Right lobe of liver (tissue), 6 donors: ENCODE measurements at regions not wholly inside any gene's neighbourhood (a gene's known extent, or its start where the extent isn't known, plus 50 kb on each side); places are given as distances from the start of the nearest gene placed in this dataset.

Source experiments
- ATAC-seq, 4 donors: fragments of 200-7000 bp; cut with Tn5 transposase; one replicate each; pipeline ENCODE4 v1.9.1; 2020; ENCODE audit warnings: mild to moderate bottlenecking in 4 of 4, moderate library complexity in 4 of 4
- DNase-seq, 3 donors: peaks; one replicate each; pipeline ENCODE4 v3.0.0-alpha.2; 2020
- H3K27ac ChIP-seq, 3 donors: fragments of 200-600 bp; one replicate each; pipeline ENCODE4 v1.8.0; 2022
- H3K27me3 ChIP-seq, 2 donors: fragments of 200-600 bp; one replicate each; pipeline ENCODE4 v1.8.0; 2022
- H3K36me3 ChIP-seq, 4 donors: fragments of 200-600 bp; sonication (generic) in 1 of 4; one replicate each; pipeline versions ENCODE4 v1.5.1 to v1.8.0; 2017 to 2022; ENCODE audit warnings: control low read depth in 1 of 4
- H3K4me1 ChIP-seq, 4 donors: fragments of 200-600 bp; sonication (generic) in 1 of 4; one replicate each; pipeline versions ENCODE4 v1.5.1 to v1.8.0; 2017 to 2022; ENCODE audit warnings: control low read depth in 1 of 4
- H3K4me3 ChIP-seq, 3 donors: fragments of 200-600 bp; one replicate each; pipeline ENCODE4 v1.8.0; 2022
- H3K9me3 ChIP-seq, 4 donors: fragments of 200-600 bp; sonication (generic) in 1 of 4; one replicate each; pipeline versions ENCODE4 v1.5.1 to v1.8.0; 2017 to 2022; ENCODE audit warnings: control low read depth in 1 of 4
- POLR2A ChIP-seq: fragments of 450-650 bp; IDR thresholded peaks from one replicate; pipeline ENCODE4 v1.6.1; 2017; ENCODE audit warnings: antibody characterized with exemption, mild to moderate bottlenecking
- WGBS: methylation state at CpG from one replicate; pipeline ENCODE4 v1.1.6; 2018; ENCODE audit warnings: low coverage, low lambda C conversion rate; ENCODE audit not compliant: insufficient coverage; ENCODE audit errors: missing lambda C conversion rate; 5-methylcytosine and 5-hydroxymethylcytosine counted together
- intact Hi-C, 2 donors: fragments of 100-400 bp; cut with DNase I; formaldehyde crosslinking; loops; one replicate each; pipeline versions ENCODE4 v1.11.2 to v1.14.1; 2022
- TF ChIP-seq, protein P1 (sequence below), 4 donors: fragments of 200-600 bp in 3 of 4; fragments of 450-650 bp in 1 of 4; IDR thresholded peaks; one replicate each; pipeline versions ENCODE4 v1.5.1 to v1.8.0; 2016 to 2022; ENCODE audit warnings: antibody characterized with exemption in 4 of 4, mild to moderate bottlenecking in 2 of 4
- donor health status: DM: no; HTN: yes; CAD: no.
- donor health status: DM: no; HTN: no; CAD: no.
- donor health status: DM: no; HTN: no; CAD: no.
- donor health status: DM: no; HTN: yes; CAD: no.
- donor health status: DM: no; HTN: yes; CAD: no.

DNA sequence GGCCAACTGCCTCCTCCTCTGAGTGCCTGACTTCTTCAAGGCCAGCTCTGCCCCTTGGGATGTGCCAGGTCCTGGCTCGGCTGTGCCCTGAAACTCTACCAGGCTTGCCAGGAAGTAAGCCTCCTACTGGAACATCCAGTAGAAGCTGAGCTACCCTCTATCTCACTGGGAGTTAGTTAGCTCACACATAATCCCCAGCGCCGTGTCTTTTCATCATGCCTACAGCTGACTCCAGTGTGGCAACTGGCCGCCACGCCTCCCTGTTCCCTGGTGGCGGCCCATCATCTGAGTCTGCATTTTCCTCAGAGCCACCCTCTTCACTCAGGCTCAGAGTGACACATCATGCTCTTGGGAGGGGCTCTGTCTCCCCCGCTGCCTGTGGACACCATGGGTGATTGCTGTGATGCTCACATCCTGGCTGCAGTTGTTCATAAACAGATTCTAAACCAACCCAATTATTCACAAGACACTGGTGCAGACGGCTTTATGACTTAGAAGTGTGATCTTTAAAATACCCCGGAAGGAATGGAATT, 131.9 kb upstream of the IRS2 start:
- WGBS: 87% methylated on average over 6 of the region's 9 CpGs
- Histone ChIP-seq H3K27me3 (no peaks in the 10 kb centered on the region), H3K27ac (no peak overlapping the region), H3K9me3 (no peaks in the 10 kb centered on the region), H3K4me1 (no peaks in the 10 kb centered on the region), H3K4me3 (no peak overlapping the region), H3K36me3 (no peaks in the 10 kb centered on the region)
- DNase-seq (no peak), ATAC-seq (no peak)
- intact Hi-C loops: no loop called here
- TF ChIP-seq, protein P1, sequence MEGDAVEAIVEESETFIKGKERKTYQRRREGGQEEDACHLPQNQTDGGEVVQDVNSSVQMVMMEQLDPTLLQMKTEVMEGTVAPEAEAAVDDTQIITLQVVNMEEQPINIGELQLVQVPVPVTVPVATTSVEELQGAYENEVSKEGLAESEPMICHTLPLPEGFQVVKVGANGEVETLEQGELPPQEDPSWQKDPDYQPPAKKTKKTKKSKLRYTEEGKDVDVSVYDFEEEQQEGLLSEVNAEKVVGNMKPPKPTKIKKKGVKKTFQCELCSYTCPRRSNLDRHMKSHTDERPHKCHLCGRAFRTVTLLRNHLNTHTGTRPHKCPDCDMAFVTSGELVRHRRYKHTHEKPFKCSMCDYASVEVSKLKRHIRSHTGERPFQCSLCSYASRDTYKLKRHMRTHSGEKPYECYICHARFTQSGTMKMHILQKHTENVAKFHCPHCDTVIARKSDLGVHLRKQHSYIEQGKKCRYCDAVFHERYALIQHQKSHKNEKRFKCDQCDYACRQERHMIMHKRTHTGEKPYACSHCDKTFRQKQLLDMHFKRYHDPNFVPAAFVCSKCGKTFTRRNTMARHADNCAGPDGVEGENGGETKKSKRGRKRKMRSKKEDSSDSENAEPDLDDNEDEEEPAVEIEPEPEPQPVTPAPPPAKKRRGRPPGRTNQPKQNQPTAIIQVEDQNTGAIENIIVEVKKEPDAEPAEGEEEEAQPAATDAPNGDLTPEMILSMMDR (IDR thresholded peaks at IDR 0.05): no peak
- no peak for TF ChIP-seq POLR2A

DNA sequence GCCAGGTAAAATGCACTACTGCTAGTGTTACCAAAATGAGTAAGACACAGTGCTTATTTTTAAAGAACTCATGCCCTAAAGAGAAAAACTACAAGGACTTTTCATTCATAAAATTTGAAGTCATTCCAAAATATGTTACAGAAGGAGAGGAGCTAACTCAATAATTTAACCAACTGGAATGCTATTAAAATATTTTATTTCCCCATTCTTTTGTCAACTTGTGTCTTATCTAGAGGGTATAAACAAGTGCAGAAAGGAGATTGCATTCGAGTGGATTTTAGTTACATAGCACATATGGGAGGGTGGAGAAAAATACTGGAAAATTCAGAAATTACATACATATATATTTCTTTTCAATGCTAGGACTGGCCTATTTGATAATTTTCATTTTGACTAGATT, 131.0 kb upstream of the IRS2 start:
- DNase-seq (no peak), ATAC-seq (no peak)
- intact Hi-C loops: no loop called here
- no peak for TF ChIP-seq POLR2A
- TF ChIP-seq, protein P1 (IDR thresholded peaks at IDR 0.05): no peak
- no peaks in the 10 kb centered on the region for H3K27me3 ChIP-seq
- no peaks in the 10 kb centered on the region for H3K4me1 ChIP-seq
- no peaks in the 10 kb centered on the region for H3K9me3 ChIP-seq
- H3K36me3 ChIP-seq: no peaks in the 10 kb centered on the region
- no peak overlapping the region for H3K4me3 ChIP-seq
- no peak overlapping the region for H3K27ac ChIP-seq
- WGBS: 47% methylated on average over 1 of the region's 1 CpG

DNA sequence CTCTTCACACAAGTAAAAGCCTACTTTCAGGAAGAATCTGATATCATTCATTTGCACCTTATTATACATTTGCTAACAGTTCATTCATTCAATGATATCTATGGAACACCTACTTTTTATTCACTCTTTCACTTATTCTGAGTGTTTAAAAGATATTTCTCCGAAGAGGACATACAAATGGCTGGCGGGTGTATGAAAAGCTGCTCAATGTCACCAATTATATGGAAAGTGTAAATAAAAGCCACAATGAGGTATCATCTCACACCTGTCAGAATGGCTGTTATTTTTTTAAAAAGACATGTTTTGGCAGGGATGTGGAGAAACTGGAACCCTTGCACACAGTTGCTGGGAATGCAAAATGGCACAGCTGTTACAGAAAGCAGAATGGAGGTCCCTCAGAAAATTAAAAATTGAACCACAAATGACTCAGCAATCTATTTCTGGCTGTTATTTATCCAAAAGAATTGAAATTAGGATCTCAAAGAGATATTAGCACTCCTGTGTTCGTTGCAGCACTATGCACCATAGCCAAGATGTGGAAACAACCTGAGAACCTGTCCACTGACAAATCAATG, 127.6 kb upstream of the IRS2 start:
- ATAC-seq: no peak

DNA sequence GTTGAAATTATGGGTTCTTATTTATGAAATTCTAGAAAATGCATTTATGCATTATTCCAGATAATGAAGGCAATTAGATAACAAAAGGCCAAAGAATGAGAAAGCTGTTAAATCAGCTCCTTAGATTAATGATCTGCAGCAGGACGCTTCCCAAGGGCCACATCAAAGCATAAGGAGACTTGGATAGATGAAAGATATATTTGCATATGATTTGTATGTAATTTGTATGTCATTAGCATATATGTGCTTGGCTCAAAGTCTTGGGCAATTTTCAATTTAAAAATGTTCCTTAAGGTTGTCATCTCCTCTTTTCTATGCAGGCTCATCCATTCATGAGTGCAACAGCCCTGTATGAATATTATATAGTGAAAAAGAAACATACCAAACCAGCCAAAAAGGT, 126.8 kb upstream of the IRS2 start:
- Histone ChIP-seq H3K4me3 (no peak overlapping the region), H3K4me1 (no peaks in the 10 kb centered on the region), H3K9me3 (no peaks in the 10 kb centered on the region), H3K27me3 (no peaks in the 10 kb centered on the region), H3K36me3 (no peaks in the 10 kb centered on the region), H3K27ac (no peak overlapping the region)
- 77% methylated on average over 1 of the region's 1 CpG for WGBS
- ATAC-seq: no peak
- no peak for DNase-seq
- TF ChIP-seq POLR2A: no peak
- TF ChIP-seq, protein P1 (IDR thresholded peaks at IDR 0.05): no peak
- intact Hi-C loops: no loop called here

More for the DNA sequence above, 127.6 kb upstream of the IRS2 start:
- Histone ChIP-seq H3K27ac (no peak overlapping the region), H3K9me3 (no peaks in the 10 kb centered on the region), H3K4me3 (no peak overlapping the region), H3K4me1 (no peaks in the 10 kb centered on the region), H3K27me3 (no peaks in the 10 kb centered on the region), H3K36me3 (no peaks in the 10 kb centered on the region)
- 62% methylated on average over 3 of the region's 3 CpGs for WGBS
- intact Hi-C loops: no loop called here
- TF ChIP-seq, protein P1 (IDR thresholded peaks at IDR 0.05): no peak
- no peak for TF ChIP-seq POLR2A
- DNase-seq: no peak

DNA sequence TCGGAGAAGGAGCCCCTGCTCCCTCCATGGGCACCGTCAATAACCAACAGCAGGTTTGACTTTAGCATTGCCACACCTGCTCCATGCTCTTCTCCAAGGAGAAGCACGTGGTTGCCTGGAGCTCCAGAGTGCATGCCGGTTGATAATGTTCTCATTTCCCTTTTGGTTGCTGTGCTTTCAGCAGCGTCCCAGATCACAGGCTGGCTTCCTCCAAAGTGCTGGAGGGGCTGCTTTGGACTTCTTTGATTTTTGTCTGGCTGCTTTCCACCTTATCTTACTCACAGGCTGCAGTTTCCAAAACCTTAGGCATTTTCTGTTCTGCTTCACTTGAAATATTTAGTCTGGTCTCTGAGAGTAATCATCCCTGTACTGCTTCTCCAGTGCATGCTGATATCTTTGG, 123.8 kb upstream of the IRS2 start:
- DNase-seq: no peak
- no peaks in the 10 kb centered on the region for H3K4me1 ChIP-seq
- 60% methylated on average over 4 of the region's 5 CpGs for WGBS
- no peak overlapping the region for H3K27ac ChIP-seq
- ATAC-seq: no peak
- H3K9me3 ChIP-seq: no peaks in the 10 kb centered on the region
- H3K27me3 ChIP-seq: no peaks in the 10 kb centered on the region
- no peak for TF ChIP-seq POLR2A
- TF ChIP-seq, protein P1 (IDR thresholded peaks at IDR 0.05): no peak
- H3K4me3 ChIP-seq: no peak overlapping the region
- no peaks in the 10 kb centered on the region for H3K36me3 ChIP-seq
- intact Hi-C loops: no loop called here
